Stimulated activated CD4-positive, alpha-beta T cell treated with anti-CD3 and anti-CD28 coated beads, TNF-alpha, amount 100 ng/mL, for 1 hour (primary cell): ENCODE measurements at regions not wholly inside any gene's neighbourhood (a gene's known extent, or its start where the extent isn't known, plus 50 kb on each side); places are given as distances from the start of the nearest gene placed in this dataset.
"Not testable (repeated sequence)": the region's sequence is repeated elsewhere in the genome, so short reads cannot be mapped to it uniquely, and the experiment has no call there.

Experiments used
- DNase-seq, 3 donors: peaks; one replicate each; pipeline ENCODE4 v3.0.0-alpha.2; 2020; ENCODE audit warnings: low read depth in 3 of 3, low spot score in 1 of 3

- DNase-seq: no peak
Observed at GRCh38 chr1:228891272-228892034, 156.2 kb downstream of the RHOU start.

- not testable (repeated sequence) for DNase-seq
Observed at GRCh38 chr1:228892200-228892599, 156.9 kb downstream of the RHOU start.

GRCh38 chr1:228894442-228894989, 159.2 kb downstream of the RHOU start:
- DNase-seq: no peak

GRCh38 chr1:228897901-228898300, 162.6 kb downstream of the RHOU start:
- DNase-seq: no peak

GRCh38 chr1:228898582-228898992, 163.3 kb downstream of the RHOU start:
- DNase-seq: no peak

GRCh38 chr1:228899421-228899956, 164.2 kb downstream of the RHOU start:
- no peak for DNase-seq

- no peak for DNase-seq
Observed at GRCh38 chr1:228900099-228900885, 165.0 kb downstream of the RHOU start.

- DNase-seq: no peak
Observed at GRCh38 chr1:228900886-228901392, 165.7 kb downstream of the RHOU start.

- DNase-seq: no peak
Observed at GRCh38 chr1:228901936-228902681, 166.8 kb downstream of the RHOU start.

- no peak for DNase-seq
Observed at GRCh38 chr1:228902781-228903433, 167.6 kb downstream of the RHOU start.

- DNase-seq: no peak
Observed at GRCh38 chr1:228903434-228904071, 168.3 kb downstream of the RHOU start.

GRCh38 chr1:228904222-228904621, 168.9 kb downstream of the RHOU start:
- DNase-seq: no peak

- DNase-seq: no peak
Observed at GRCh38 chr1:228905701-228906101, 170.4 kb downstream of the RHOU start.

- DNase-seq: no peak
Observed at GRCh38 chr1:228906223-228906860, 171.1 kb downstream of the RHOU start.

GRCh38 chr1:228911225-228912210, 176.2 kb downstream of the RHOU start:
- no peak for DNase-seq

GRCh38 chr1:228913626-228914414, 178.5 kb downstream of the RHOU start:
- DNase-seq: no peak

GRCh38 chr1:228914700-228915099, 179.4 kb downstream of the RHOU start:
- DNase-seq: no peak
